ENCODE measurements at regions not wholly inside any gene's neighbourhood (a gene's known extent, or its start where the extent isn't known, plus 50 kb on each side); places are given as distances from the start of the nearest gene placed in this dataset.

GRCh38 chr5:107796797-107797196 is 126.1 kb upstream of the EFNA5 start (continued):
- TF ChIP-seq RCOR1 (conservative IDR thresholded peaks at IDR 0.05; ENCODE audit: low read depth, low read length) (no peak), FOXM1 (IDR thresholded peaks at IDR 0.05; ENCODE audit: low read depth, low read length) (no peak), RELA (IDR thresholded peaks at IDR 0.05; ENCODE audit: borderline replicate concordance, partially characterized antibody) (no peak), E2F8 (IDR thresholded peaks at IDR 0.05; ENCODE audit: low read depth, partially characterized antibody) (no peak), TCF12 (IDR thresholded peaks at IDR 0.05; ENCODE audit: low read depth, low read length) (no peak), TBL1XR1 (IDR thresholded peaks at IDR 0.05; ENCODE audit: low read depth, low read length) (no peak), ETV6 (conservative IDR thresholded peaks at IDR 0.05 in 1 of 2, IDR thresholded peaks at IDR 0.05 in 1 of 2; ENCODE audit: borderline replicate concordance in 1 of 2, low read depth in 1 of 2) (no peak), IRF5 (IDR thresholded peaks at IDR 0.05; ENCODE audit: borderline replicate concordance) (no peak)

GRCh38 chr5:107794741-107795140 is 124.0 kb upstream of the EFNA5 start:
- POLR2A ChIA-PET, result no interaction called here
- SMC1A ChIA-PET (ENCODE audit: uncharacterized antibody, unreplicated experiment), result no interaction called here
- DNase-seq (ENCODE audit: low read depth, low spot score) (no peak), FAIRE-seq (no peak), ATAC-seq (no peak)
- no TSS peak for BruUV-seq (replicated peaks)
- Histone ChIP-seq H3K4me3 (no peak overlapping the region), H3K27ac (ENCODE audit: control insufficient read depth, insufficient read depth) (no peak overlapping the region), H3K9ac (ENCODE audit: control insufficient read depth, insufficient read depth, low read length) (no peak overlapping the region), H3K27me3 (replicated peaks in 1 of 2; ENCODE audit: control insufficient read depth in 2 of 2, insufficient read depth in 2 of 2, low read length in 1 of 2) (no peaks in the 10 kb centered on the region), H3K9me3 (replicated peaks; ENCODE audit: control insufficient read depth, insufficient read depth, low read length) (no peaks in the 10 kb centered on the region; the same call in 2 of the 3 replicates), H3K4me2 (ENCODE audit: control insufficient read depth, insufficient read depth) (no peak overlapping the region), H3K4me1 (ENCODE audit: control insufficient read depth, insufficient read depth, low read length) (no peaks in the 10 kb centered on the region), H3K36me3 (ENCODE audit: control insufficient read depth in 2 of 2, insufficient read depth in 2 of 2, low read length in 1 of 2) (no peaks in the 10 kb centered on the region), H2AFZ (ENCODE audit: control insufficient read depth, low read depth, low read length) (no peak overlapping the region), H4K20me1 (ENCODE audit: control insufficient read depth, insufficient read depth) (no peaks in the 10 kb centered on the region), H3K79me2 (ENCODE audit: control insufficient read depth, insufficient read depth, low read length) (no peaks in the 10 kb centered on the region)
- RAD21 ChIA-PET (ENCODE audit: unreplicated experiment), result no interaction called here
- CTCF ChIA-PET, result no interaction called here
- 7% methylated on average over 3 of the region's 3 CpGs for WGBS (ENCODE audit: insufficient coverage, insufficient replicate concordance, low lambda C conversion rate, missing lambda C conversion rate)
- in situ Hi-C loops (cut with MboI) (no loop called here), intact Hi-C loops (cut with micrococcal nuclease; ENCODE audit: unreplicated experiment) (no loop called here)
- TF ChIP-seq ZNF622 (IDR thresholded peaks at IDR 0.05) (no peak), MXI1 (IDR thresholded peaks at IDR 0.05; ENCODE audit: low read depth, low read length) (no peak), SIX5 (IDR thresholded peaks at IDR 0.05; ENCODE audit: low read depth, low read length, severe bottlenecking) (no peak), KDM1A (IDR thresholded peaks at IDR 0.05; ENCODE audit: borderline replicate concordance) (no peak), CUX1 (IDR thresholded peaks at IDR 0.05; ENCODE audit: insufficient replicate concordance, low read depth, low read length) (no peak), ZNF384 (IDR thresholded peaks at IDR 0.05; ENCODE audit: borderline replicate concordance, low read depth, low read length) (no peak)

All from GM12878 (cell line).